ENCODE measurements at regions not wholly inside any gene's neighbourhood (a gene's known extent, or its start where the extent isn't known, plus 50 kb on each side); places are given as distances from the start of the nearest gene placed in this dataset.
"Not testable (repeated sequence)": the region's sequence is repeated elsewhere in the genome, so short reads cannot be mapped to it uniquely, and the experiment has no call there.

DNA sequence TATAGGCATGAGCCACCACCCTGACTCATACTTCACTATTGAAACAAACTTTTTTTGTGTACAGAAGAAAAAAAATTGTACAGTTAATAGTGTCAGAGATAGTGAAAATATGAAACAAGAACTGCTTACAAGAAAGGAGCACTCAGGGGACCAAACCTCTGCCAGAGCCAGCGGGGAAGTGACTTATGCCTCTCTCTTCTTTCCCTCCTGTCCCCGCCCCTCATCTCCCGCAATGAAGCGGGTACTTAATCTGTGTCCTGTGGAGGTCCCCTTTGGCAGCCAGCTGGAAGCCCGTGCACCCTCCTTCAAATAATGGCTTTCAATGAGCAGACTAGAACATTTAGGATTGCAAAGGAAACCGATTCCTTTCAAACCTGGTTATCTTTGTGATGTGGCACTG is 51.5 kb downstream of the PPIAL4A start:
- H3K4me3 ChIP-seq (ENCODE audit: low read depth in 2 of 2, low read length in 1 of 2); CTCF ChIA-PET; H3F3A ChIP-seq (replicated peaks; ENCODE audit: insufficient read depth); H3K36me3 ChIP-seq (replicated peaks in 1 of 2; ENCODE audit: control insufficient read depth in 1 of 2, insufficient read depth in 2 of 2, low read length in 1 of 2); H3K27ac ChIP-seq (ENCODE audit: low read depth in 2 of 2, low read length in 1 of 2); POLR2A ChIA-PET; H3K27me3 ChIP-seq (ENCODE audit: insufficient read depth); H3K9ac ChIP-seq; H3K79me2 ChIP-seq (ENCODE audit: insufficient read depth); H2AFZ ChIP-seq (ENCODE audit: low read depth); H3K9me2 ChIP-seq; DNase-seq; H4K20me1 ChIP-seq (ENCODE audit: insufficient read depth); H3K9me3 ChIP-seq; H3K4me1 ChIP-seq (ENCODE audit: control insufficient read depth in 1 of 2, insufficient read depth in 2 of 2, low read depth in 1 of 2, low read length in 1 of 2); H3K4me2 ChIP-seq: not testable (repeated sequence)
- WGBS (ENCODE audit: low lambda C conversion rate), result no CpG with 5 or more reads among the region's 6 CpGs

DNA sequence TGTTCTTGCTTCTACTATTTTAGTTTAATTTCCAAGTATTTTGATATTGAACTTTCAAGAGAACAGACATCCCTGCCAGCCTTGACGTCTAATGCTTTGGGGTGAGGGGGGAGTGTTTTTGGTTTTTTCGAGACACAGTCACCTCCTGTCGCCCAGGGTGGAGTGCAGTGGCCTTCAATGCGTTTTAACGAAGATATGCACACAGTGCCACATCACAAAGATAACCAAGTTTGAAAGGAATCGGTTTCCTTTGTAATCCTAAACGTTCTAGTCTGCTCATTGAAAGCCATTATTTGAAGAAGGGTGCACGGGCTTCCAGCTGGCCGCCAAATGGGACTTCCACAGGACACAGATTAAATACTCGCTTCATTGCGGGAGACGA is 52.3 kb downstream of the PPIAL4A start:
- H3F3A ChIP-seq (replicated peaks; ENCODE audit: insufficient read depth); H3K27ac ChIP-seq (ENCODE audit: low read depth in 2 of 2, low read length in 1 of 2); DNase-seq; H3K79me2 ChIP-seq (ENCODE audit: insufficient read depth); POLR2A ChIA-PET; H3K36me3 ChIP-seq (replicated peaks in 1 of 2; ENCODE audit: control insufficient read depth in 1 of 2, insufficient read depth in 2 of 2, low read length in 1 of 2); H3K9me2 ChIP-seq; H3K9me3 ChIP-seq; H4K20me1 ChIP-seq (ENCODE audit: insufficient read depth); H3K27me3 ChIP-seq (ENCODE audit: insufficient read depth); H3K4me1 ChIP-seq (ENCODE audit: control insufficient read depth in 1 of 2, insufficient read depth in 2 of 2, low read depth in 1 of 2, low read length in 1 of 2); CTCF ChIA-PET: not testable (repeated sequence)
- Histone ChIP-seq H3K4me2 (peak overlapping the region; percentile 53), H3K4me3 (ENCODE audit: low read depth in 2 of 2, low read length in 1 of 2) (peak overlapping the region; percentile 44; a peak in 3 of 4 replicates), H3K9ac (peak overlapping the region; percentile 53; the same call in 1 of the 2 replicates), H2AFZ (ENCODE audit: low read depth) (peak overlapping the region; percentile 85; the same call in 1 of the 2 replicates)
- 4% methylated on average over 11 of the region's 12 CpGs for WGBS (ENCODE audit: low lambda C conversion rate)

DNA sequence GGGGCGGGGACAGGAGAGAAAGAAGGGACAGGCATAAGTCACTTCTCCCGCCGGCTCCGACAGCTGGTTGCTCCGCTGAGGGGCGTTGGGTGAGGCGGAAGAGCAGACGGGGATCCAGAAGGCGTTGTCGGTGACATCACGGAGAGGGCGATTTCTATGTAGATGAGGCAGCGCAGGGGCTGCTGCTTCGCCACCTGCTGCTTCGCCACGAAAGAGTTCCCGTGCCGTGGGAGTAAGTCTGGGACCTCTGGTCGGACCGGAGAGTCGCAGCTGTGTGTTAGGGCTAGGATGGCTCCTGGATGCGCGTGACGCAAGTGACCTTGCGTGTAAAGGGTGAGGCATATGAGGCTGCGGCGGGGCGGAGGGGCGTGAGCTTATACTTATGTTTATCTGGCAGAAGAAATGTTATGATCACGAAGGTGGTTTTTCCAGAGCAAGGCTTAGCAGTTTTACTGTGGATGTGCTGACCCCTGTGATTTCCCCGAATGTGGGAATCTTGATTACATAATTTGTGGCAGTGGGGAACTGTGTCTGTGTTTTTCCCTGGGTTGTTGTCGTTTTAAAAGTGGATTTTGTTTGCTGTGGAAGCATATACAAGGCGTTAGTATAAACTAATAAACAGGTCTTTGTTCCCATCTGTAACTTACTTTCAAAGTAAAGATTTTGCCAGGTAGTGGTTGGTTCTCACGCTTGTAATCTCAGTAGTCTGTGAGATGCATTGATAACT is 52.8 kb downstream of the PPIAL4A start:
- H3K9me2 ChIP-seq; H4K20me1 ChIP-seq (ENCODE audit: insufficient read depth); H3K4me1 ChIP-seq (ENCODE audit: control insufficient read depth in 1 of 2, insufficient read depth in 2 of 2, low read depth in 1 of 2, low read length in 1 of 2); H3K36me3 ChIP-seq (replicated peaks in 1 of 2; ENCODE audit: control insufficient read depth in 1 of 2, insufficient read depth in 2 of 2, low read length in 1 of 2); H3K27me3 ChIP-seq (ENCODE audit: insufficient read depth); H3K79me2 ChIP-seq (ENCODE audit: insufficient read depth); POLR2A ChIA-PET; H3K9me3 ChIP-seq; H3F3A ChIP-seq (replicated peaks; ENCODE audit: insufficient read depth); H3K27ac ChIP-seq (ENCODE audit: low read depth in 2 of 2, low read length in 1 of 2); CTCF ChIA-PET: not testable (repeated sequence)
- WGBS (ENCODE audit: low lambda C conversion rate), result 2% methylated on average over 25 of the region's 34 CpGs
- H3K4me3 ChIP-seq (ENCODE audit: low read depth in 2 of 2, low read length in 1 of 2), result peak overlapping the region; percentile 44
- TF ChIP-seq SIN3A (IDR thresholded peaks at IDR 0.05; ENCODE audit: borderline replicate concordance, low read depth, low read length), result peak; percentile 94
- peak; percentile 97 for TF ChIP-seq POLR2AphosphoS5 (IDR thresholded peaks at IDR 0.05; ENCODE audit: low read depth, low read length)
- H3K4me2 ChIP-seq, result peak overlapping the region; percentile 53
- H3K9ac ChIP-seq, result peak overlapping the region; percentile 53; the same call in 1 of the 2 replicates
- H2AFZ ChIP-seq (ENCODE audit: low read depth), result peak overlapping the region; percentile 85
- DNase-seq, result peak; percentile 44

DNA sequence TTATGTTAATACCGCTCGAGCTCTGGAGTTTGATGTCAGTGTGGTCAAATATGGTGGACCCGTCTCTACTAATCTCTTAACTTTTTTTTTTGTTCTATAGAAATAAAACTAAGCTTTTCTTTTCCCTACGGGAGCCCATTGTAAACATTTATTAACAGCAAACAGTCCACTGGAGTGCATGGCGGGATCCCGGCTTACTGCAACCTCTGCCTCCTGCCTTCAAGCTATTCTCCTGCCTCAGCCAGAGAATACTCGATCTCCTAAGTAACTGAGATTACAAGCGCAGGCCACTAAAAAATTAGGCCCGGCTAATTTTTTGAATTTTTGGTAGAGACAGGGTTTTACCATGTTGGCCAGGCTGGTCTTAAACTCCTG is 53.4 kb downstream of the PPIAL4A start:
- H3F3A ChIP-seq (replicated peaks; ENCODE audit: insufficient read depth); H3K27ac ChIP-seq (ENCODE audit: low read depth in 2 of 2, low read length in 1 of 2); H4K20me1 ChIP-seq (ENCODE audit: insufficient read depth); H3K4me3 ChIP-seq (ENCODE audit: low read depth in 2 of 2, low read length in 1 of 2); H3K4me2 ChIP-seq; CTCF ChIA-PET; H3K9ac ChIP-seq; H3K27me3 ChIP-seq (ENCODE audit: insufficient read depth); DNase-seq; H3K79me2 ChIP-seq (ENCODE audit: insufficient read depth); POLR2A ChIA-PET; H3K9me3 ChIP-seq; H3K36me3 ChIP-seq (replicated peaks in 1 of 2; ENCODE audit: control insufficient read depth in 1 of 2, insufficient read depth in 2 of 2, low read length in 1 of 2); H3K4me1 ChIP-seq (ENCODE audit: control insufficient read depth in 1 of 2, insufficient read depth in 2 of 2, low read depth in 1 of 2, low read length in 1 of 2); H3K9me2 ChIP-seq; H2AFZ ChIP-seq (ENCODE audit: low read depth): not testable (repeated sequence)
- no CpG with 5 or more reads among the region's 9 CpGs for WGBS (ENCODE audit: low lambda C conversion rate)

DNA sequence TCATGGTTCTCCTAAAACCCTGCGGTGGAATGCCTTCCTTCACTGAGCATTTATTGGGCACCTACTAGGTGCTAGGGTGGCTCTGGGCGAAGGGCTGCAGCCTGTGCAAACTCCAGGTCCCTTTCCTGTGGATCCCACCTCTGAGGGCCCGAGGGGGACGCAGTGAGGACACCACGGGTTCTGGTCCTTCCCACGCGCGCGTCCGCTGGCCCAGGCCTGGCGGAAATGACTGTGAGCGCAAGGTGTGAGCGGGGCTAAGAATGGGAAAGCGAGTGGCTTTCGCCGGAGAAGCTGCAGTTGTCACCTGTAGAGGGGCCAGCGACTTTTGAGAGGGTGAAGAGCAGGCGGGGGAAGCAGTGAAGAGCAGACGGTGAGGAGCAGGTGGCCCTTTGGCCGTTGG is 55.1 kb downstream of the PPIAL4A start:
- H3K4me3 ChIP-seq (ENCODE audit: low read depth in 2 of 2, low read length in 1 of 2); CTCF ChIA-PET; H3K27me3 ChIP-seq (ENCODE audit: insufficient read depth); H3K27ac ChIP-seq (ENCODE audit: low read depth in 2 of 2, low read length in 1 of 2); H3K9ac ChIP-seq; H3K79me2 ChIP-seq (ENCODE audit: insufficient read depth); H3K9me2 ChIP-seq; H4K20me1 ChIP-seq (ENCODE audit: insufficient read depth); H3F3A ChIP-seq (replicated peaks; ENCODE audit: insufficient read depth); DNase-seq; H3K36me3 ChIP-seq (replicated peaks in 1 of 2; ENCODE audit: control insufficient read depth in 1 of 2, insufficient read depth in 2 of 2, low read length in 1 of 2); H3K4me1 ChIP-seq (ENCODE audit: control insufficient read depth in 1 of 2, insufficient read depth in 2 of 2, low read depth in 1 of 2, low read length in 1 of 2); POLR2A ChIA-PET; H3K4me2 ChIP-seq; H3K9me3 ChIP-seq; H2AFZ ChIP-seq (ENCODE audit: low read depth): not testable (repeated sequence)
- 76% methylated on average over 10 of the region's 20 CpGs for WGBS (ENCODE audit: low lambda C conversion rate)

DNA sequence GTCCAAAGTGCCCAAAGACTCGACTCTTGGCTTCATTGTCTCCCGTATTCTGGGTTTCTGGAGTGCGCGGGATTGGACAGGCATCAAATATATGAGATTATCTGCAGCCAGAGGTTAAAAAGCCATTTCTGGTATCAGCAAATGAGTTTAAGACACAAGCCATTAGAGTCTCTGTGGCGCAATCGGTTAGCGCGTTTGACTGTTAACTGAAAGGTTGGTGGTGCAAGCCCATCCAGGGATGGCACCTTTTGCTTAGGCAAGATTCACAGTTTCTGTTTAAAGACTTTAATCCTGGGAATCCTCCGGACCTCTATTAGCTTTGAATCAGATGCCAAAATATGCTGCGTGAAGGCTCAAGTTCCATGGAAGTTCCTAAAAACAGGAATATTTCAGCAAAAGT is 55.6 kb downstream of the PPIAL4A start:
- H3K79me2 ChIP-seq (ENCODE audit: insufficient read depth); H3F3A ChIP-seq (replicated peaks; ENCODE audit: insufficient read depth); DNase-seq; H3K9me2 ChIP-seq; H2AFZ ChIP-seq (ENCODE audit: low read depth); H3K4me3 ChIP-seq (ENCODE audit: low read depth in 2 of 2, low read length in 1 of 2); H3K27ac ChIP-seq (ENCODE audit: low read depth in 2 of 2, low read length in 1 of 2); H3K9ac ChIP-seq; H3K9me3 ChIP-seq; CTCF ChIA-PET; H4K20me1 ChIP-seq (ENCODE audit: insufficient read depth); H3K36me3 ChIP-seq (replicated peaks in 1 of 2; ENCODE audit: control insufficient read depth in 1 of 2, insufficient read depth in 2 of 2, low read length in 1 of 2); H3K4me2 ChIP-seq; H3K4me1 ChIP-seq (ENCODE audit: control insufficient read depth in 1 of 2, insufficient read depth in 2 of 2, low read depth in 1 of 2, low read length in 1 of 2); POLR2A ChIA-PET; H3K27me3 ChIP-seq (ENCODE audit: insufficient read depth): not testable (repeated sequence)
- WGBS (ENCODE audit: low lambda C conversion rate), result 90% methylated on average over 8 of the region's 10 CpGs

Data from SK-N-SH (cell line).